GM21717 (cell line): ENCODE measurements at regions not wholly inside any gene's neighbourhood (a gene's known extent, or its start where the extent isn't known, plus 50 kb on each side); places are given as distances from the start of the nearest gene placed in this dataset.
"Not testable (repeated sequence)": the region's sequence is repeated elsewhere in the genome, so short reads cannot be mapped to it uniquely, and the experiment has no call there.

Source experiments
- ATAC-seq: cut with Tn5 transposase; IDR thresholded peaks from one replicate; pipeline ENCODE4 v1.9.1; 2021; ENCODE audit warnings: mild to moderate bottlenecking, moderate library complexity; ENCODE audit not compliant: unreplicated experiment

DNA sequence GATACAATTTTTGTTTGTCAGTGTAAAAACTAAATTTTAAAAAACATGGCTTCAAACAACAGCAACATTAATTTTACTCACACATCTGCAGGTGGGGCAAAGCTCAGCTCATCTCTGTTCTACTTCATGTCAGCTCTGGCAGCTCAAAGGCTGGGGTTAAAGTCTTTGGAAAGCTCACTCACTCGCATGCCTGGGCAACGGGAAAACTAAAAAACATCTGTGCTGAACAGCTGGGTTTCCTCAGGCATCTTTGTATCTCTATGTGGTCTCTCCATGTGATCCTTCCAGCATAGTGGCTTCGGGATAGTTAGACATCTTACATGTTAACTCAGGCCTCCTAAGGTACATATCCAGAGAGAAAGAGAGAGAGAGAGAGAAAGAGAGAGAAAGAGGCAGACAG, 499.6 kb downstream of the RFPL4B start:
- no peak for ATAC-seq

GRCh38 chr6:112851146-112851545, 504.0 kb downstream of the RFPL4B start:
- ATAC-seq = no peak

GRCh38 chr6:112853162-112853561, 506.0 kb downstream of the RFPL4B start:
- no peak for ATAC-seq

GRCh38 chr6:112863753-112864152, 516.6 kb downstream of the RFPL4B start:
- no peak for ATAC-seq

- no peak for ATAC-seq
These were observed 518.0 kb downstream of the RFPL4B start for GRCh38 chr6:112865131-112865530.

- ATAC-seq = no peak
These were observed 527.8 kb downstream of the RFPL4B start for GRCh38 chr6:112874881-112875280.

- no peak for ATAC-seq
These were observed 530.3 kb downstream of the RFPL4B start for GRCh38 chr6:112877134-112878100.

- ATAC-seq = no peak
These were observed 532.8 kb downstream of the RFPL4B start for GRCh38 chr6:112879920-112880413.

DNA sequence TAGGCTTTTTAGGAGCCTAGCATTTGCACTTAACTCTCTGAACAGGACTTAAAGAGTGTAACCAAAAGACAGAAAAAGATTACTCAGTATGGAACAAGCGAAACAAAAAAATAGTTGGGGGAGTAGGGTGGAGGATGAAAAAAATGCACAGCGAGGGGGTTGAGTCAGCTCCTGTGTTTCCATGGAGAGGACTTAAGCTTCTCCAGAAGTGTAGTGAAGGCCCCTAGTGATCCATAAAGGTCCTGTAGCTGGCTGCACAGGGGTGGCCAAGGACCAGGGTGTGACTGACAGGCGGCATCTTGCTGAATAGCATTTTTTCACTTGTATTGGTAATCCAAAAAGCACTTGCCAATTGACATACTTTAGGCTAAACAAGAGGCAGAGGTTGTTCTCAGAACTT, 533.9 kb downstream of the RFPL4B start:
- ATAC-seq = no peak

DNA sequence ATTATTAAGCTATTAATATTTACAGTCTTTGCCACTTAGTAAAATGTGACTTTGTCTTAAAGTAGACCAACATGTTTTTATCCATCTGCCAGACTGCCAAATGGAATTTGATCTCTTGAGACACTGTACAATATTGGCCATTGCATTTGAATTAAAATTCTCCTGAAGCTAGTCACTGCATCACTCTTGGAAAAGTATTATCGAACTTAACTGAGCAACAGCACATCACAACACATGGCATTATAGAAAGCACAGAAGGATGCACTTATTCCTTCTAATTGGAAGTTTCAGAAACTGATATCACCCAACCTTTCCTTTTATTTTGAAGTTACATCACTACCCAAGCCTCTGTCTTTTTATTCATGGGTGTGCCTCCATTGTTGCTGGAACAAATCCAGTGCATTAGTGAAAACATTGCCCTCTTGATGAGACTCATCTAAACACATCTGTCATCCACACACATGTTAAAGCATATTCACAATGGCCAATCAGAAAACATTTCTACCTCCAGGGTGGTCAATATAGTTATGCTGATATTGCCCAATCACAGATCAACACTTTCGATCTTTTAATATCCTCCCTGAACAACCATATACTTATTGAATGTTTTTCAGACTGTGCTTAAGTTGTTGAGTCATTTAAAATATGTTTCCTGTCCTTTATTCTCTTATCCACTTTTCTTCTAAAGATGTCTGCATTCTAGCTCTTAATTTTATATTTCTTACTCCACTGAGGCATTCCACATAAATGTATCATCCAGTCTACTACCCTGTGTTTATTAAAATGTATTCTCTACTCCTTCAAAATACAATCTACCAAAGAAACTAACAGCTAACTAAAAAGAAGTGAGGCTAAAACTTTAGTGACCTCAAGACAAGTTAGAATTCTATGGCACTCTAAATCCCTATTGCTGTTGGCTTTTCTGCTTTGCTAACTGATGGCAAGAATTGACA, 535.0 kb downstream of the RFPL4B start:
- no peak for ATAC-seq

DNA sequence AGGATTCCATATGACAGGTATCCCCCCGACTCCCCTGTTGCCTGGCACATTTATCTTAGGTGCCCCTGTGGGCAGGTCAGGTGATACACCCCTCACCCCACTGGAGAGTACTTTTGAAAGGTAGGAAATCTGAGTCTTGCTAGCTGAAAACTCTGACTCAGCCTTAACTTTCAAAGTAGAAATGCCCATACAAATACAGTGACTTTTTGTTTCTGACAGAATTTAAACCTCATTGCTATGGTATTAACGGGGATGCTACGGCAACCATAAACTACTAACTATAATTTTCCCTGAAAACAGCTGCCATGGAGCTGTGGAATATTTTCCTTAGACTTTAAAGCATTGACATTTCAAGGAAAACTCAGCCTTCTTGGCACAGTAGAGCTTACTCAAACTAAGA, 536.0 kb downstream of the RFPL4B start:
- no peak for ATAC-seq

DNA sequence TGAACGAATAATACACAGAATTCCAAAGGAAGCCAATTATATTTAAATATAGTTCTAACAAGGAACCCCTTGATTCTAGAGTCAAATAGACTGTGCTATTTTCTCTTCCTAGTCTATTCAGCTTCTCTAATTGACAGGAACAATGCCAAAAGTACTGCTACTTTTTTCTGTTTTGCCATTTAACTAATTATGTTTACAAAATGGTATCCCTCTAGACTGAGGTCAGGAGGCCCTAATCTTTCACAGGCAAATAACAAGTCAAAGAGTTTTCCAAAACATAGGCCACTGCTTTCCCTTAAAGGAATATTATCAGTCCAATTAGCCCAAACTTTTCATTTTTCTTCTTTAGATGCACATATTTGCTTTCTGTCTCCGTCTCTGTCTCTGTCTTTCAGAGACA, 539.3 kb downstream of the RFPL4B start:
- no peak for ATAC-seq

DNA sequence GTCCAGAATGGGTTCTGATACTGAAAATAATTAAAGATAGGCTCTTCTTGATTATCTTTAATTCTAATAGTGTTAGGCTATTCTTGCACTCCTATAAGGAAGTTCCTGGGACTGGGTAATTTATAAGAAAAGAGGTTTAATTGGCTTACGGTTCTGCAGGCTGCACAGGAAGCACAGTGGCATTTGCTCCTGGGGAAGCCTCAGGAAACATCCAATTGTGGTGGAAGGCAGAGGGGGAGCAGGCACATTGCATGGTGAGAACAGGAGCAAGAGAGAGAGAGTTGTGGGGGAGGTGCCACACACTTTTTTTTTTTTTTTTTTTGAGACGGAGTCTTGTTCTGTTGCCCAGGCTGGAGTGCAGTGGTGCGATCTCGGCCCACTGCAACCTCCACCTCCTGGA, 540.3 kb downstream of the RFPL4B start:
- not testable (repeated sequence) for ATAC-seq

DNA sequence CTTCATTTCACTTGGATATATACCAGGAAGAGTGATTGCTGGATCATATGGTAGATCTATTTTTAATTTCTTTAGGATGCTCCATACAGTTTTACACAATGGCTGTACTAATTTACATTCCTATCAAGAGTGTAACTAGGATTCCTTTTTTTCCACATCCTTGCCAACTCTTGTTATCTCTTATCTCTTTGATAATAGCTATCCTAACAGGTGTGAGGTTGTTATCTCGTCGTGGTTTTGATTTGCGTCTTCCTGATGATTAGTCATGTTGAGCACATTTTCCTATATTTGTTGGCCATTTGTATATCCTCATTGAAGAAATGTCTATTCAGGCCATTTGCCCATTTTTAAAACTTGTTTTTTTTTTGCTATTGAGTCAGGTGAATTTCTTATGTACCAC, 552.4 kb downstream of the RFPL4B start:
- ATAC-seq = no peak

GRCh38 chr6:112903361-112903760, 556.2 kb downstream of the RFPL4B start:
- ATAC-seq = no peak

DNA sequence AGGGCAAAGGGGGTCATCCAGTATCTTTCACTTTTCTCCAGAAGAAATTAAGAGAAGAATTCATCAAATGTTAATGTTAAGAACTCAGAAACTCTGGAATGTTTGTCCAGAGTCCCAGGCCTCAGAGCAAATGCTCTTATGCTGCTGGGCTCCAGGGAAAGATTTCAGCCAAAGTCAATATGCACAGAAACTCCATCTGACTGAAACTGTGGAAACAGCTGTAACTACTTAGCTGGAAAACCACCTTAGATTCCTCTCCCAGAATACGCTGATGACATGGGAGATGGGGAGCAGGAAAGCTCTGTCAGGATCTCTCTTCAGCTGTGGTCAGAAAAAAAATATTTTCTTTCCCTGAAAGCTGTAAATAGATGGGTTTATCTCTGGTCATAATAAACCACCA, 559.6 kb downstream of the RFPL4B start:
- ATAC-seq = no peak

- no peak for ATAC-seq
These were observed 562.7 kb downstream of the RFPL4B start for GRCh38 chr6:112909781-112910180.

DNA sequence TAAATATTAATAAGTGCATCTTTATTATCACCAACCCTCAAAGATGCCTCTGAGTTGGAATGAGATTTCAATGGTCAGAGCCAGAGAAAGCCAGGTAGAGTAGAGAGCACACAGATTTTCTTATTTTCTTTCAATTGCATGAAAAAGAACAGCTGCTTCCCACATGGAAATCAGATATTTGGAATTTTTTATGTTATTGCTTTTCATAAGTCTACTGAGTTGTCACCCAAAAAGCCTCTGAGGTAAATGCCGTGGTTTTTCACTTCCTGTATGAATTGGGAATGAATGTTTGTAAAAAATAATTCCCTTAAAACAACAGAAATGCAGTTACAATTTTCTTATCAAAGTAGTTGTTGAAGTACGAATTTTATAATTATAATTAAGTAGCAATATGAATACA, 563.1 kb downstream of the RFPL4B start:
- no peak for ATAC-seq

GRCh38 chr6:112911959-112912358, 564.8 kb downstream of the RFPL4B start:
- no peak for ATAC-seq

DNA sequence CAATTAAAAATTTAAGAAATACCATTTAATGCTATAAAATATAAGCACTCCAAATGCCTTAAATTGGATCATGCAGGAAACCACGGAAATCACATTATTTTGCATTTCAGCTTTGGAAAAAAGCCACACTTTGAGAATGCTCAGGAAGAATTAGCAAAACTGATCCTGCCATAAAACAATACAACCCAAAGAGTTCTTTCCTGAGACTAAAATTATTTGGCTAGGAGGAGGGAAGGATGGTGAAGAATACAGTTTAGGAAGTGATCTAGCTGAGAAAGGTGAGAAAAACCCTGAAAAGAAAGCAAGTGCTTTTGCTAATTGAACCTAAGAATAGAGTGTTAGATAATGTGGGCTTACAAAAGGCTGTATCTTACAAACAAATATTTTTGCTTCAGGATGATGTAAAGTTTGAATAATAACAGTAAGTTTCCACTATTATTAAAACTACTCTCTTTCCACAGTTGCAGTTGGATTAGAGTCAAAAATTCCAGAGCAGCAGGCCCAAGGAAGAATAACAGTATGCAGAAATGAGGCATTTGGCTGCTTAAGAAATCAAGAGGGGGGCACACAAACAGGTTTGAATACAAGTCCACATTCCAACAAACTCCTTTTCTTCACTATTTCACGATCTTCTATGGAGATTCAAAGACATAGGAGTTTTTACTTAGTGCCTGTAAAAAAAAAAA, 565.4 kb downstream of the RFPL4B start:
- no peak for ATAC-seq

GRCh38 chr6:112919744-112920143, 572.6 kb downstream of the RFPL4B start:
- ATAC-seq = not testable (repeated sequence)
